GM23338 (cell line): ENCODE measurements at regions not wholly inside any gene's neighbourhood (a gene's known extent, or its start where the extent isn't known, plus 50 kb on each side); places are given as distances from the start of the nearest gene placed in this dataset.

Experiments used
- ATAC-seq: fragments of 200-7000 bp; cut with Tn5 transposase; 3 replicates; pipeline ENCODE4 v1.9.1; 2020
- DNase-seq: peaks from one replicate; pipeline ENCODE4 v3.0.0-alpha.2; 2015; ENCODE audit warnings: low spot score
- H2AFZ ChIP-seq: fragments of 200-600 bp; sonication (generic); 2 replicates; pipeline ENCODE4 v1.8.0; 2016; ENCODE audit warnings: antibody characterized with exemption, mild to moderate bottlenecking, moderate library complexity
- H3F3A ChIP-seq: fragments of 200-600 bp; sonication (generic); replicated peaks from 2 replicates; pipeline ENCODE4 v1.8.0; 2017; ENCODE audit warnings: antibody characterized with exemption, mixed run types, low read depth
- H3K27ac ChIP-seq: fragments of 200-600 bp; sonication (generic); 2 replicates; pipeline ENCODE4 v1.6.1; 2016; ENCODE audit warnings: low read depth
- H3K27me3 ChIP-seq: fragments of 200-600 bp; sonication (generic); 2 replicates; pipeline ENCODE4 v1.8.0; 2016; ENCODE audit warnings: mild to moderate bottlenecking, mixed run types, moderate library complexity; ENCODE audit not compliant: insufficient read depth
- H3K36me3 ChIP-seq: fragments of 200-600 bp; sonication (generic); 2 replicates; pipeline ENCODE4 v1.8.0; 2016; ENCODE audit warnings: mild to moderate bottlenecking; ENCODE audit not compliant: insufficient read depth
- H3K4me1 ChIP-seq: fragments of 200-600 bp; sonication (generic); 2 replicates; pipeline ENCODE4 v1.8.0; 2016; ENCODE audit warnings: mild to moderate bottlenecking, moderate library complexity; ENCODE audit not compliant: insufficient read depth
- H3K4me2 ChIP-seq: fragments of 200-600 bp; sonication (generic); 2 replicates; pipeline ENCODE4 v1.7.1; 2017; ENCODE audit warnings: mixed run types
- H3K4me3 ChIP-seq: fragments of 200-600 bp; sonication (generic); 2 replicates; pipeline ENCODE4 v1.6.1; 2016; ENCODE audit warnings: mixed run types
- H3K79me2 ChIP-seq: fragments of 200-600 bp; sonication (generic); replicated peaks from 2 replicates; pipeline ENCODE4 v1.8.0; 2017; ENCODE audit warnings: mild to moderate bottlenecking; ENCODE audit not compliant: insufficient read depth
- H3K9me2 ChIP-seq: fragments of 200-600 bp; sonication (generic); 2 replicates; pipeline ENCODE4 v1.8.0; 2017; ENCODE audit not compliant: insufficient read depth
- H4K20me1 ChIP-seq: fragments of 200-600 bp; sonication (generic); replicated peaks from 2 replicates; pipeline ENCODE4 v1.8.0; 2017; ENCODE audit warnings: mild to moderate bottlenecking; ENCODE audit not compliant: insufficient read depth
- H3K27ac Mint-ChIP-seq: 2 replicates; pipeline ENCODE4 v1.8.0; 2020; ENCODE audit warnings: inconsistent platforms, mild to moderate bottlenecking, moderate library complexity, mixed read lengths
- H3K27me3 Mint-ChIP-seq: 3 replicates; pipeline ENCODE4 v1.8.0; 2022; ENCODE audit warnings: low read depth, mild to moderate bottlenecking, moderate library complexity, mixed read lengths, inconsistent platforms; ENCODE audit not compliant: insufficient read depth, poor library complexity
- H3K36me3 Mint-ChIP-seq: 3 replicates; pipeline ENCODE4 v1.8.0; 2021; ENCODE audit warnings: low read depth, mild to moderate bottlenecking, inconsistent platforms, moderate library complexity, mixed read lengths
- H3K4me1 Mint-ChIP-seq: 3 replicates; pipeline ENCODE4 v1.8.0; 2020; ENCODE audit warnings: mild to moderate bottlenecking, inconsistent platforms, mixed read lengths
- H3K4me3 Mint-ChIP-seq: 3 replicates; pipeline ENCODE4 v1.8.0; 2021; ENCODE audit warnings: moderate library complexity, mild to moderate bottlenecking, inconsistent platforms, mixed read lengths
- H3K9me3 Mint-ChIP-seq: 3 replicates; pipeline ENCODE4 v1.8.0; 2020; ENCODE audit warnings: moderate library complexity, mild to moderate bottlenecking, inconsistent platforms, mixed read lengths
- CREB1 ChIP-seq: fragments of 250-450 bp; sonication (Bioruptor Pico); IDR thresholded peaks from 2 replicates; pipeline ENCODE4 v1.5.0; 2020; ENCODE audit warnings: low read depth, mild to moderate bottlenecking, moderate library complexity
- EZH2 ChIP-seq: fragments of 200-600 bp; sonication (generic); IDR thresholded peaks from one replicate; pipeline ENCODE4 v1.8.0; 2017; ENCODE audit warnings: antibody characterized with exemption, mild to moderate bottlenecking, low read depth; ENCODE audit not compliant: unreplicated experiment
- EZH2phosphoT487 ChIP-seq: fragments of 200-600 bp; sonication (generic); IDR thresholded peaks from one replicate; pipeline ENCODE4 v1.8.1; 2018; ENCODE audit warnings: antibody characterized with exemption; ENCODE audit not compliant: unreplicated experiment
- JUNB ChIP-seq: IDR thresholded peaks from one replicate; pipeline ENCODE4 v1.6.1; 2016; ENCODE audit warnings: antibody characterized with exemption; ENCODE audit not compliant: unreplicated experiment
- NANOG ChIP-seq: IDR thresholded peaks from 2 replicates; pipeline ENCODE4 v1.6.1; 2016; ENCODE audit warnings: antibody characterized with exemption, borderline replicate concordance
- POLR2AphosphoS5 ChIP-seq: IDR thresholded peaks from 2 replicates; pipeline ENCODE4 v1.6.1; 2016; ENCODE audit warnings: antibody characterized with exemption, low read depth
- STAT1 ChIP-seq: IDR thresholded peaks from one replicate; pipeline ENCODE4 v1.6.1; 2016; ENCODE audit warnings: antibody characterized with exemption; ENCODE audit not compliant: unreplicated experiment
- ZNF114 ChIP-seq: fragments of 250-450 bp; sonication (Bioruptor Pico); IDR thresholded peaks from 2 replicates; pipeline ENCODE4 v1.5.0; 2020; ENCODE audit warnings: mild to moderate bottlenecking, moderate library complexity
- ZNF331 ChIP-seq: fragments of 250-450 bp; sonication (Bioruptor Pico); IDR thresholded peaks from 2 replicates; pipeline ENCODE4 v1.5.0; 2020; ENCODE audit warnings: low read depth, mild to moderate bottlenecking, moderate library complexity
- TF ChIP-seq, protein P1 (sequence below), 2 experiments: fragments of 200-600 bp in 1 of 2; sonication (generic) in 1 of 2; conservative IDR thresholded peaks; 2 replicates each; pipeline versions ENCODE4 v1.5.1 to v1.6.1; 2016 to 2017; ENCODE audit warnings: antibody characterized with exemption in 2 of 2, low read depth in 2 of 2, mild to moderate bottlenecking in 2 of 2, moderate library complexity in 1 of 2
- TF ChIP-seq, protein P2 (sequence below): IDR thresholded peaks from 2 replicates; pipeline ENCODE4 v1.6.1; 2016; ENCODE audit warnings: antibody characterized with exemption
- TF ChIP-seq, protein P3 (sequence below): fragments of 250-450 bp; sonication (Bioruptor Pico); IDR thresholded peaks from 2 replicates; pipeline ENCODE4 v1.5.0; 2020; ENCODE audit warnings: mild to moderate bottlenecking, moderate library complexity
- TF ChIP-seq, protein P4 (sequence below): IDR thresholded peaks from one replicate; pipeline ENCODE4 v1.6.1; 2018; ENCODE audit warnings: antibody characterized with exemption; ENCODE audit not compliant: unreplicated experiment

DNA sequence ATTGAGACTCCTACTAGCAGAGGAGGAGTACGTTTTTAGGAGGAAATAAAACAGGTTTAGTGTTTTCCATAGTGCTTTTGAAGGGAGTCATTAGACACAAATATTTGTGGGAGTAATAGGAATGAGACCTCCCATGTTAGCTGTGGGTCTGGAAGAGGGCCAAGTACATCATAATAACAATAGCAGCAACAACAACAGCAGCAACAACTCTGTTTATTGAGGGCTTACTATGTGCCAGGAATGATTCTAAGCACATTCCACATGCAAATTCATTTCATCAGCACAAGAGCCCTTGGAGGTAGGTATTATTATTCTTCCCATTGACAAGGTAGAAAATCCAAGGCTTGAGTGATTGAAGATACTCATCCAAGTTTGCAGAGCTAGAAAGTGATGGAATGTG, 384.2 kb upstream of the RPS23 start:
- no peaks in the 10 kb centered on the region for H3K79me2 ChIP-seq
- H3K9me2 ChIP-seq, result peaks cover 14% of the 10 kb centered on the region
- Mint-ChIP-seq H3K9me3 (no peaks in the 10 kb centered on the region), H3K27me3 (peaks cover 2% of the 10 kb centered on the region), H3K27ac (no peak overlapping the region), H3K4me3 (no peak overlapping the region), H3K36me3 (no peaks in the 10 kb centered on the region), H3K4me1 (no peaks in the 10 kb centered on the region)
- no peaks in the 10 kb centered on the region for H3F3A ChIP-seq
- H3K27ac ChIP-seq, result peak overlapping the region; percentile 22; the same call in 1 of the 2 replicates
- TF ChIP-seq, protein P1, sequence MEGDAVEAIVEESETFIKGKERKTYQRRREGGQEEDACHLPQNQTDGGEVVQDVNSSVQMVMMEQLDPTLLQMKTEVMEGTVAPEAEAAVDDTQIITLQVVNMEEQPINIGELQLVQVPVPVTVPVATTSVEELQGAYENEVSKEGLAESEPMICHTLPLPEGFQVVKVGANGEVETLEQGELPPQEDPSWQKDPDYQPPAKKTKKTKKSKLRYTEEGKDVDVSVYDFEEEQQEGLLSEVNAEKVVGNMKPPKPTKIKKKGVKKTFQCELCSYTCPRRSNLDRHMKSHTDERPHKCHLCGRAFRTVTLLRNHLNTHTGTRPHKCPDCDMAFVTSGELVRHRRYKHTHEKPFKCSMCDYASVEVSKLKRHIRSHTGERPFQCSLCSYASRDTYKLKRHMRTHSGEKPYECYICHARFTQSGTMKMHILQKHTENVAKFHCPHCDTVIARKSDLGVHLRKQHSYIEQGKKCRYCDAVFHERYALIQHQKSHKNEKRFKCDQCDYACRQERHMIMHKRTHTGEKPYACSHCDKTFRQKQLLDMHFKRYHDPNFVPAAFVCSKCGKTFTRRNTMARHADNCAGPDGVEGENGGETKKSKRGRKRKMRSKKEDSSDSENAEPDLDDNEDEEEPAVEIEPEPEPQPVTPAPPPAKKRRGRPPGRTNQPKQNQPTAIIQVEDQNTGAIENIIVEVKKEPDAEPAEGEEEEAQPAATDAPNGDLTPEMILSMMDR (conservative IDR thresholded peaks at IDR 0.05; ENCODE audit: low read depth in 2 of 2), result no peak
- TF ChIP-seq POLR2AphosphoS5, result no peak
- TF ChIP-seq EZH2phosphoT487, result no peak
- no peak for TF ChIP-seq ZNF114 (CRISPR knock-in tag)
- no peak for TF ChIP-seq NANOG
- TF ChIP-seq STAT1, result no peak
- no peak for TF ChIP-seq EZH2
- no peak for TF ChIP-seq CREB1
- TF ChIP-seq, protein P2, sequence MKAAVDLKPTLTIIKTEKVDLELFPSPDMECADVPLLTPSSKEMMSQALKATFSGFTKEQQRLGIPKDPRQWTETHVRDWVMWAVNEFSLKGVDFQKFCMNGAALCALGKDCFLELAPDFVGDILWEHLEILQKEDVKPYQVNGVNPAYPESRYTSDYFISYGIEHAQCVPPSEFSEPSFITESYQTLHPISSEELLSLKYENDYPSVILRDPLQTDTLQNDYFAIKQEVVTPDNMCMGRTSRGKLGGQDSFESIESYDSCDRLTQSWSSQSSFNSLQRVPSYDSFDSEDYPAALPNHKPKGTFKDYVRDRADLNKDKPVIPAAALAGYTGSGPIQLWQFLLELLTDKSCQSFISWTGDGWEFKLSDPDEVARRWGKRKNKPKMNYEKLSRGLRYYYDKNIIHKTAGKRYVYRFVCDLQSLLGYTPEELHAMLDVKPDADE, result no peak
- no peak for TF ChIP-seq JUNB
- TF ChIP-seq, protein P3, sequence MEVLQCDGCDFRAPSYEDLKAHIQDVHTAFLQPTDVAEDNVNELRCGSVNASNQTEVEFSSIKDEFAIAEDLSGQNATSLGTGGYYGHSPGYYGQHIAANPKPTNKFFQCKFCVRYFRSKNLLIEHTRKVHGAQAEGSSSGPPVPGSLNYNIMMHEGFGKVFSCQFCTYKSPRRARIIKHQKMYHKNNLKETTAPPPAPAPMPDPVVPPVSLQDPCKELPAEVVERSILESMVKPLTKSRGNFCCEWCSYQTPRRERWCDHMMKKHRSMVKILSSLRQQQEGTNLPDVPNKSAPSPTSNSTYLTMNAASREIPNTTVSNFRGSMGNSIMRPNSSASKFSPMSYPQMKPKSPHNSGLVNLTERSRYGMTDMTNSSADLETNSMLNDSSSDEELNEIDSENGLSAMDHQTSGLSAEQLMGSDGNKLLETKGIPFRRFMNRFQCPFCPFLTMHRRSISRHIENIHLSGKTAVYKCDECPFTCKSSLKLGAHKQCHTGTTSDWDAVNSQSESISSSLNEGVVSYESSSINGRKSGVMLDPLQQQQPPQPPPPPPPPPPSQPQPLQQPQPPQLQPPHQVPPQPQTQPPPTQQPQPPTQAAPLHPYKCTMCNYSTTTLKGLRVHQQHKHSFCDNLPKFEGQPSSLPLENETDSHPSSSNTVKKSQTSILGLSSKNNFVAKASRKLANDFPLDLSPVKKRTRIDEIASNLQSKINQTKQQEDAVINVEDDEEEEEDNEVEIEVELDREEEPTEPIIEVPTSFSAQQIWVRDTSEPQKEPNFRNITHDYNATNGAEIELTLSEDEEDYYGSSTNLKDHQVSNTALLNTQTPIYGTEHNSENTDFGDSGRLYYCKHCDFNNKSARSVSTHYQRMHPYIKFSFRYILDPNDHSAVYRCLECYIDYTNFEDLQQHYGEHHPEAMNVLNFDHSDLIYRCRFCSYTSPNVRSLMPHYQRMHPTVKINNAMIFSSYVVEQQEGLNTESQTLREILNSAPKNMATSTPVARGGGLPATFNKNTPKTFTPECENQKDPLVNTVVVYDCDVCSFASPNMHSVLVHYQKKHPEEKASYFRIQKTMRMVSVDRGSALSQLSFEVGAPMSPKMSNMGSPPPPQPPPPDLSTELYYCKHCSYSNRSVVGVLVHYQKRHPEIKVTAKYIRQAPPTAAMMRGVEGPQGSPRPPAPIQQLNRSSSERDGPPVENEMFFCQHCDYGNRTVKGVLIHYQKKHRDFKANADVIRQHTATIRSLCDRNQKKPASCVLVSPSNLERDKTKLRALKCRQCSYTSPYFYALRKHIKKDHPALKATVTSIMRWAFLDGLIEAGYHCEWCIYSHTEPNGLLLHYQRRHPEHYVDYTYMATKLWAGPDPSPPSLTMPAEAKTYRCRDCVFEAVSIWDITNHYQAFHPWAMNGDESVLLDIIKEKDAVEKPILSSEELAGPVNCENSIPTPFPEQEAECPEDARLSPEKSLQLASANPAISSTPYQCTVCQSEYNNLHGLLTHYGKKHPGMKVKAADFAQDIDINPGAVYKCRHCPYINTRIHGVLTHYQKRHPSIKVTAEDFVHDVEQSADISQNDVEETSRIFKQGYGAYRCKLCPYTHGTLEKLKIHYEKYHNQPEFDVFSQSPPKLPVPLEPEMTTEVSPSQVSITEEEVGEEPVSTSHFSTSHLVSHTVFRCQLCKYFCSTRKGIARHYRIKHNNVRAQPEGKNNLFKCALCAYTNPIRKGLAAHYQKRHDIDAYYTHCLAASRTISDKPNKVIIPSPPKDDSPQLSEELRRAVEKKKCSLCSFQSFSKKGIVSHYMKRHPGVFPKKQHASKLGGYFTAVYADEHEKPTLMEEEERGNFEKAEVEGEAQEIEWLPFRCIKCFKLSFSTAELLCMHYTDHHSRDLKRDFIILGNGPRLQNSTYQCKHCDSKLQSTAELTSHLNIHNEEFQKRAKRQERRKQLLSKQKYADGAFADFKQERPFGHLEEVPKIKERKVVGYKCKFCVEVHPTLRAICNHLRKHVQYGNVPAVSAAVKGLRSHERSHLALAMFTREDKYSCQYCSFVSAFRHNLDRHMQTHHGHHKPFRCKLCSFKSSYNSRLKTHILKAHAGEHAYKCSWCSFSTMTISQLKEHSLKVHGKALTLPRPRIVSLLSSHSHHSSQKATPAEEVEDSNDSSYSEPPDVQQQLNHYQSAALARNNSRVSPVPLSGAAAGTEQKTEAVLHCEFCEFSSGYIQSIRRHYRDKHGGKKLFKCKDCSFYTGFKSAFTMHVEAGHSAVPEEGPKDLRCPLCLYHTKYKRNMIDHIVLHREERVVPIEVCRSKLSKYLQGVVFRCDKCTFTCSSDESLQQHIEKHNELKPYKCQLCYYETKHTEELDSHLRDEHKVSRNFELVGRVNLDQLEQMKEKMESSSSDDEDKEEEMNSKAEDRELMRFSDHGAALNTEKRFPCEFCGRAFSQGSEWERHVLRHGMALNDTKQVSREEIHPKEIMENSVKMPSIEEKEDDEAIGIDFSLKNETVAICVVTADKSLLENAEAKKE (CRISPR knock-in tag), result no peak
- TF ChIP-seq ZNF331, result no peak
- TF ChIP-seq, protein P4, sequence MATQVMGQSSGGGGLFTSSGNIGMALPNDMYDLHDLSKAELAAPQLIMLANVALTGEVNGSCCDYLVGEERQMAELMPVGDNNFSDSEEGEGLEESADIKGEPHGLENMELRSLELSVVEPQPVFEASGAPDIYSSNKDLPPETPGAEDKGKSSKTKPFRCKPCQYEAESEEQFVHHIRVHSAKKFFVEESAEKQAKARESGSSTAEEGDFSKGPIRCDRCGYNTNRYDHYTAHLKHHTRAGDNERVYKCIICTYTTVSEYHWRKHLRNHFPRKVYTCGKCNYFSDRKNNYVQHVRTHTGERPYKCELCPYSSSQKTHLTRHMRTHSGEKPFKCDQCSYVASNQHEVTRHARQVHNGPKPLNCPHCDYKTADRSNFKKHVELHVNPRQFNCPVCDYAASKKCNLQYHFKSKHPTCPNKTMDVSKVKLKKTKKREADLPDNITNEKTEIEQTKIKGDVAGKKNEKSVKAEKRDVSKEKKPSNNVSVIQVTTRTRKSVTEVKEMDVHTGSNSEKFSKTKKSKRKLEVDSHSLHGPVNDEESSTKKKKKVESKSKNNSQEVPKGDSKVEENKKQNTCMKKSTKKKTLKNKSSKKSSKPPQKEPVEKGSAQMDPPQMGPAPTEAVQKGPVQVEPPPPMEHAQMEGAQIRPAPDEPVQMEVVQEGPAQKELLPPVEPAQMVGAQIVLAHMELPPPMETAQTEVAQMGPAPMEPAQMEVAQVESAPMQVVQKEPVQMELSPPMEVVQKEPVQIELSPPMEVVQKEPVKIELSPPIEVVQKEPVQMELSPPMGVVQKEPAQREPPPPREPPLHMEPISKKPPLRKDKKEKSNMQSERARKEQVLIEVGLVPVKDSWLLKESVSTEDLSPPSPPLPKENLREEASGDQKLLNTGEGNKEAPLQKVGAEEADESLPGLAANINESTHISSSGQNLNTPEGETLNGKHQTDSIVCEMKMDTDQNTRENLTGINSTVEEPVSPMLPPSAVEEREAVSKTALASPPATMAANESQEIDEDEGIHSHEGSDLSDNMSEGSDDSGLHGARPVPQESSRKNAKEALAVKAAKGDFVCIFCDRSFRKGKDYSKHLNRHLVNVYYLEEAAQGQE, result no peak
- H4K20me1 ChIP-seq, result no peaks in the 10 kb centered on the region
- H3K4me3 ChIP-seq, result no peak overlapping the region
- DNase-seq, result peak; percentile 16
- H3K27me3 ChIP-seq, result no peaks in the 10 kb centered on the region
- peaks cover 5% of the 10 kb centered on the region; the same call in 1 of the 2 replicates for H3K4me1 ChIP-seq
- peak; percentile 59 for ATAC-seq
- H2AFZ ChIP-seq, result no peak overlapping the region
- H3K36me3 ChIP-seq, result no peaks in the 10 kb centered on the region
- 0 out of 2 replicates have a peak overlapping the region, but pooled peaks have one; percentile 19 for H3K4me2 ChIP-seq
